Upper lobe of left lung (tissue), 6 donors: ENCODE measurements at regions not wholly inside any gene's neighbourhood (a gene's known extent, or its start where the extent isn't known, plus 50 kb on each side); places are given as distances from the start of the nearest gene placed in this dataset.
"Not testable (repeated sequence)": the region's sequence is repeated elsewhere in the genome, so short reads cannot be mapped to it uniquely, and the experiment has no call there.

Source experiments
- ATAC-seq, 2 donors: fragments of 200-7000 bp; cut with Tn5 transposase; one replicate each; pipeline ENCODE4 v1.9.1; 2022; ENCODE audit warnings: mild to moderate bottlenecking in 2 of 2, moderate library complexity in 2 of 2; ENCODE audit not compliant: low FRiP score in 2 of 2
- DNase-seq, 2 donors: peaks; one replicate each; pipeline ENCODE4 v3.0.0-alpha.2; 2019 to 2020
- H3K27ac ChIP-seq, 4 donors: fragments of 200-600 bp; sonication (generic); one replicate each; pipeline ENCODE4 v1.5.1; 2016 to 2019
- H3K27me3 ChIP-seq, 4 donors: fragments of 200-600 bp; sonication (generic); one replicate each; pipeline ENCODE4 v1.5.1; 2017 to 2019
- H3K36me3 ChIP-seq, 4 donors: fragments of 200-600 bp; sonication (generic); one replicate each; pipeline ENCODE4 v1.5.1; 2016 to 2019
- H3K4me1 ChIP-seq, 4 donors: fragments of 200-600 bp; sonication (generic); one replicate each; pipeline ENCODE4 v1.5.1; 2018 to 2019
- H3K4me3 ChIP-seq, 4 donors: fragments of 200-600 bp; sonication (generic); one replicate each; pipeline ENCODE4 v1.5.1; 2017 to 2019; ENCODE audit warnings: mild to moderate bottlenecking in 2 of 4, moderate library complexity in 1 of 4
- H3K9me3 ChIP-seq, 4 donors: fragments of 200-600 bp; sonication (generic); one replicate each; pipeline ENCODE4 v1.5.1; 2018 to 2019
- EP300 ChIP-seq, 4 donors: sonication (generic); formaldehyde crosslinking; IDR thresholded peaks; one replicate each; pipeline ENCODE4 v1.5.1; 2017; ENCODE audit warnings: antibody characterized with exemption in 4 of 4, control low read depth in 2 of 4
- POLR2A ChIP-seq, 4 donors: fragments of 450-650 bp; IDR thresholded peaks; one replicate each; pipeline ENCODE4 v1.5.1; 2016 to 2017; ENCODE audit warnings: antibody characterized with exemption in 4 of 4, mild to moderate bottlenecking in 2 of 4
- POLR2AphosphoS5 ChIP-seq, 2 donors: sonication (generic); formaldehyde crosslinking; IDR thresholded peaks; one replicate each; pipeline ENCODE4 v1.5.1; 2017; ENCODE audit warnings: antibody characterized with exemption in 2 of 2
- WGBS, 2 donors: methylation state at CpG; one replicate each; pipeline ENCODE4 v1.1.5; 2017 to 2018; 5-methylcytosine and 5-hydroxymethylcytosine counted together
- TF ChIP-seq, protein P1 (sequence below), 6 experiments: fragments of 450-650 bp in 4 of 6; fragments of 200-600 bp in 2 of 6; sonication (generic) in 2 of 6; IDR thresholded peaks; one replicate each; pipeline ENCODE4 v1.5.1; 2016 to 2019; ENCODE audit warnings: antibody characterized with exemption in 6 of 6
- donor health status: DM: no; HTN: no; CAD: no; lungs with moderate emphysema.
- donor health status: DM: no; HTN: yes; CAD: no; lungs with severe emphysema.

- no peak overlapping the region for H3K4me3 ChIP-seq
- no peak for DNase-seq
- H3K4me1 ChIP-seq = no peaks in the 10 kb centered on the region
- TF ChIP-seq POLR2AphosphoS5 (IDR thresholded peaks at IDR 0.05) (no peak), EP300 (IDR thresholded peaks at IDR 0.05) (no peak), POLR2A (IDR thresholded peaks at IDR 0.05) (no peak)
- TF ChIP-seq, protein P1, sequence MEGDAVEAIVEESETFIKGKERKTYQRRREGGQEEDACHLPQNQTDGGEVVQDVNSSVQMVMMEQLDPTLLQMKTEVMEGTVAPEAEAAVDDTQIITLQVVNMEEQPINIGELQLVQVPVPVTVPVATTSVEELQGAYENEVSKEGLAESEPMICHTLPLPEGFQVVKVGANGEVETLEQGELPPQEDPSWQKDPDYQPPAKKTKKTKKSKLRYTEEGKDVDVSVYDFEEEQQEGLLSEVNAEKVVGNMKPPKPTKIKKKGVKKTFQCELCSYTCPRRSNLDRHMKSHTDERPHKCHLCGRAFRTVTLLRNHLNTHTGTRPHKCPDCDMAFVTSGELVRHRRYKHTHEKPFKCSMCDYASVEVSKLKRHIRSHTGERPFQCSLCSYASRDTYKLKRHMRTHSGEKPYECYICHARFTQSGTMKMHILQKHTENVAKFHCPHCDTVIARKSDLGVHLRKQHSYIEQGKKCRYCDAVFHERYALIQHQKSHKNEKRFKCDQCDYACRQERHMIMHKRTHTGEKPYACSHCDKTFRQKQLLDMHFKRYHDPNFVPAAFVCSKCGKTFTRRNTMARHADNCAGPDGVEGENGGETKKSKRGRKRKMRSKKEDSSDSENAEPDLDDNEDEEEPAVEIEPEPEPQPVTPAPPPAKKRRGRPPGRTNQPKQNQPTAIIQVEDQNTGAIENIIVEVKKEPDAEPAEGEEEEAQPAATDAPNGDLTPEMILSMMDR (IDR thresholded peaks at IDR 0.05) = no peak
- H3K9me3 ChIP-seq = peaks cover 0 to 4% (median 0%) of the 10 kb centered on the region in 4 donors
- H3K36me3 ChIP-seq = no peaks in the 10 kb centered on the region
- ATAC-seq = no peak
- no peaks in the 10 kb centered on the region for H3K27me3 ChIP-seq
- no peak overlapping the region for H3K27ac ChIP-seq
Observed at GRCh38 chr11:94245121-94245520, 59.3 kb upstream of the IZUMO1R start.

DNA sequence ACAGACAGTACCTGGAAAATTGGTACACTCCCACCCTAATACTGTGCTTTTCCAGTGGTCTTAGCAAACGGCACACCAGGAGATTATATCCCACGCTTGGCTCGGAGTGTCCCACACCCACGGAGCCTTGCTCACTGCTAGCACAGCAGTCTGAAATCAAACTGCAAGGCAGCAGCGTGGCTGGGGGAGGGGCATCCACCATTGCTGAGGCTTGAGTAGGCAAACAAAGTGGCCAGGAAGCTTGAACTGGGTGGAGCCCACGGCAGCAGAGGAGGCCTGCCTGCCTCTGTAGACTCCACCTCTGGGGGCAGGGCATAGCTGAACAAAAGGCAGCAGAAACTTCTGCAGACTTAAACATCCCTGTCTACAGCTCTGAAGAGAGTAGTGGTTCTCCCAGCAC is 56.1 kb upstream of the IZUMO1R start:
- not testable (repeated sequence) for H3K4me1 ChIP-seq, H3K36me3 ChIP-seq, H3K27ac ChIP-seq, H3K27me3 ChIP-seq, H3K9me3 ChIP-seq, ATAC-seq, H3K4me3 ChIP-seq, DNase-seq
- WGBS, 2 donors = 78 to 90% methylated on average over 6 of the region's 6 CpGs

DNA sequence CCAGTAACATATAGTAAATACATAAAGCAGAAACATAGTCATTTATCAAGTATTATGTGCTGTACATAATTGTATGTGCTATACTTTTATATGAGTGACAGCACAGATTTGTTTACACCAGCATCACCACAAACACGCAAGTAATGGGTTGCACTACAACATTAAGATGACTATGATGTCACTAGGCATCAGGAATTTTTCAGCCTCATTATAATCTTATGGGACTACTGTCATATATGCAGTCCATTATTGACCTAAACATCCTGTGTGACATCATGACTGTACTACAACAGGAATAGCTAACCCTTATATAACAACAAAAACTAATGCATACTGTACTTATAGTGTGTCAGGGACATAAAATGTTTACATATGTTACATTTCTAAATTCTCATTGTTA is 50.2 kb upstream of the IZUMO1R start:
- WGBS, 2 donors = 78 to 100% methylated on average over 1 of the region's 1 CpG
- Histone ChIP-seq H3K27ac (no peak overlapping the region), H3K36me3 (no peaks in the 10 kb centered on the region), H3K4me1 (no peaks in the 10 kb centered on the region), H3K9me3 (peaks cover 0 to 5% (median 0%) of the 10 kb centered on the region in 4 donors), H3K4me3 (no peak overlapping the region), H3K27me3 (no peaks in the 10 kb centered on the region)
- no peak for DNase-seq
- ATAC-seq = no peak
- TF ChIP-seq POLR2AphosphoS5 (IDR thresholded peaks at IDR 0.05) (no peak), POLR2A (IDR thresholded peaks at IDR 0.05) (no peak), EP300 (IDR thresholded peaks at IDR 0.05) (no peak)
- TF ChIP-seq, protein P1 (IDR thresholded peaks at IDR 0.05) = no peak
